Endodermal cell (in vitro differentiated cells): ENCODE measurements at regions not wholly inside any gene's neighbourhood (a gene's known extent, or its start where the extent isn't known, plus 50 kb on each side); places are given as distances from the start of the nearest gene placed in this dataset.
A peak's percentile ranks its signal among the peaks of the same experiment; 100 is the strongest.

ENCODE experiments used
- DNase-seq: peaks from one replicate; pipeline ENCODE4 v3.0.0-alpha.2; 2017
- H3K27ac ChIP-seq: 2 replicates; pipeline ENCODE4 v1.5.1; 2013; ENCODE audit warnings: mild to moderate bottlenecking, low read depth, low read length, moderate library complexity
- H3K27me3 ChIP-seq: 2 replicates; pipeline ENCODE4 v1.6.1; 2013; ENCODE audit warnings: mild to moderate bottlenecking, low read length, moderate library complexity; ENCODE audit not compliant: insufficient read depth, control insufficient read depth, poor library complexity, severe bottlenecking
- H3K36me3 ChIP-seq: 2 replicates; pipeline ENCODE4 v1.7.0; 2013; ENCODE audit warnings: mild to moderate bottlenecking, low read length, moderate library complexity; ENCODE audit not compliant: control insufficient read depth, insufficient read depth
- H3K4me1 ChIP-seq: one replicate; pipeline ENCODE4 v1.7.0; 2013; ENCODE audit warnings: low read length; ENCODE audit not compliant: control insufficient read depth, insufficient read depth
- H3K4me3 ChIP-seq: 2 replicates; pipeline ENCODE4 v1.5.1; 2013; ENCODE audit warnings: mild to moderate bottlenecking, low read length, moderate library complexity
- H3K9ac ChIP-seq: 2 replicates; pipeline ENCODE4 v1.6.1; 2013; ENCODE audit warnings: mild to moderate bottlenecking, low read length, moderate library complexity; ENCODE audit not compliant: poor library complexity, severe bottlenecking; ENCODE audit errors: extremely low read depth
- H3K9me3 ChIP-seq: 2 replicates; pipeline ENCODE4 v1.6.1; 2013; ENCODE audit warnings: mild to moderate bottlenecking, low read length, moderate library complexity; ENCODE audit not compliant: control insufficient read depth
- H3K27ac Mint-ChIP-seq: 2 replicates; pipeline ENCODE4 v1.8.0; 2020; ENCODE audit warnings: mixed read lengths
- H3K27me3 Mint-ChIP-seq: 2 replicates; pipeline ENCODE4 v1.8.0; 2021; ENCODE audit warnings: mild to moderate bottlenecking, mixed read lengths; ENCODE audit not compliant: insufficient read depth
- H3K36me3 Mint-ChIP-seq: 2 replicates; pipeline ENCODE4 v1.8.0; 2020; ENCODE audit warnings: low read depth, mixed read lengths
- H3K4me1 Mint-ChIP-seq: 2 replicates; pipeline ENCODE4 v1.8.0; 2020; ENCODE audit warnings: mixed read lengths
- H3K4me3 Mint-ChIP-seq: 2 replicates; pipeline ENCODE4 v1.8.0; 2020; ENCODE audit warnings: mild to moderate bottlenecking, moderate library complexity, mixed read lengths
- H3K9me3 Mint-ChIP-seq: 2 replicates; pipeline ENCODE4 v1.8.0; 2020; ENCODE audit warnings: mild to moderate bottlenecking, mixed read lengths
- CTCF ChIP-seq: fragments of 200-600 bp; sonication (generic); conservative IDR thresholded peaks from 2 replicates; pipeline ENCODE4 v1.5.0; 2021; ENCODE audit warnings: antibody characterized with exemption, mild to moderate bottlenecking
- WGBS, 2 experiments: methylation state at CpG; one replicate each; pipeline versions ENCODE4 v1.1.5 to v1.1.7; 2013; ENCODE audit warnings: missing lambda C conversion rate in 2 of 2, mixed read lengths in 1 of 2; ENCODE audit not compliant: insufficient coverage in 1 of 2, insufficient read length in 1 of 2; 5-methylcytosine and 5-hydroxymethylcytosine counted together

DNA sequence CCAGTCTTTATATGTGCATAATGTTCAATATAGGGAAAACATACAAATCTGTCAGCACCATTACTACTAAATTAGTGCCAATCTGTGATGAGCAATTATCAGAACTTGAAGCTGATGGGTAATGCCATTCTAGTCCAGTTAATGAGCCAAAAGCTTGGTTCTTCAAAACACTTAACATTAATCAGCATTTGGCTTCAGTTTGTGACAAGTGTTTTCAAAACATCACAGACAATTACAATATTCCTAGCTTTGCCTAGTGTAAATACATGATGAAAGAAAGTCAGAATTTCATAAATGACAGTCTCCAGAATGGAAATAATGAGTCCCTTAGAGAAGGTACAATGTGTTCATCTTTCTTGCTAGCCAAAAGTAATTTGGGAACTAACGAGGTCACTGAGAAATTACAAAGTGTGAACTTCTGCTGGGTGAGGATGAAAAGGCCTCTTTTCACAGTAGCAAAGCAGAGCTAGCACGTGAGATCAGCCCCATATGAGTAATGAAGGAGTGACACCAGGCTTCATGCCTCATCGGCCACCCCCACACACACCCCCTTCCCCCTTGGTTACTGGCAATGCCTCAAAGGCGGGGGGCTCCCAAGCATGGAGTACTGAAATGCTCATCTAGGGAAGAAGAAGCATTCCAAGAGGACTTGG lies 180.6 kb upstream of the EEA1 start:
- H3K4me1 Mint-ChIP-seq = peaks cover 43% of the 10 kb centered on the region
- Histone ChIP-seq H3K9me3 (no peaks in the 10 kb centered on the region), H3K27ac (no peak overlapping the region), H3K4me3 (no peak overlapping the region), H3K9ac (no peak overlapping the region), H3K27me3 (no peaks in the 10 kb centered on the region), H3K36me3 (no peaks in the 10 kb centered on the region), H3K4me1 (peaks cover 11% of the 10 kb centered on the region)
- no peaks in the 10 kb centered on the region for H3K9me3 Mint-ChIP-seq
- H3K27me3 Mint-ChIP-seq = no peaks in the 10 kb centered on the region
- 81 to 88% methylated on average over 2 to 4 of the region's 4 CpGs for whole genome bisulfite sequencing, 2 experiments
- peak overlapping the region; percentile 58 for H3K27ac Mint-ChIP-seq
- TF ChIP-seq CTCF = no peak
- H3K4me3 Mint-ChIP-seq = no peak overlapping the region
- no peaks in the 10 kb centered on the region for H3K36me3 Mint-ChIP-seq
- DNase-seq = no peak

DNA sequence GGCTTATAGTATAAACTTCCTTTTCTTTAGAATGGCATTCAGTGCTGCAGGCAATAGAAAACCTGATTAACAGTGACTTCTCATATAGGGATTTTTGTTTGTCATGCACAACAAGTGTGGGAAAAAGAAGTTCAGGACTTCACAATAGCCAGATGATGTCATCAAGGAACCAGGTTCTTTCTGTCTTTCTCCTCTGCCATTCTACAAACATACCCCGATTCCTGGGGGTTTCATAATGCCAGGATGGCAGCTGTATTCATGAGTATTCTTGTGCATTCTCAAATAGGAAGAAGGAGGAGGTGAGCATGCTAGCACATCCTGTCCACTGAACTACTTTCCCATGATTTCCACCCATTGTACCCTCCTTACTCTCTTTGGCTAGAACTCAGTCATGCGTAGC lies 182.7 kb upstream of the EEA1 start:
- Mint-ChIP-seq H3K4me1 (peaks cover 61% of the 10 kb centered on the region), H3K4me3 (no peak overlapping the region), H3K9me3 (no peaks in the 10 kb centered on the region), H3K27ac (no peak overlapping the region), H3K27me3 (no peaks in the 10 kb centered on the region), H3K36me3 (no peaks in the 10 kb centered on the region)
- no peak for DNase-seq
- no peak for TF ChIP-seq CTCF
- Histone ChIP-seq H3K4me3 (no peak overlapping the region), H3K9ac (no peak overlapping the region), H3K36me3 (no peaks in the 10 kb centered on the region), H3K27me3 (no peaks in the 10 kb centered on the region), H3K4me1 (peaks cover 11% of the 10 kb centered on the region), H3K9me3 (no peaks in the 10 kb centered on the region), H3K27ac (no peak overlapping the region)
- 94% methylated on average over 2 of the region's 2 CpGs; no CpG with 5 or more reads in 1 of the 2 experiments for WGBS, 2 experiments

DNA sequence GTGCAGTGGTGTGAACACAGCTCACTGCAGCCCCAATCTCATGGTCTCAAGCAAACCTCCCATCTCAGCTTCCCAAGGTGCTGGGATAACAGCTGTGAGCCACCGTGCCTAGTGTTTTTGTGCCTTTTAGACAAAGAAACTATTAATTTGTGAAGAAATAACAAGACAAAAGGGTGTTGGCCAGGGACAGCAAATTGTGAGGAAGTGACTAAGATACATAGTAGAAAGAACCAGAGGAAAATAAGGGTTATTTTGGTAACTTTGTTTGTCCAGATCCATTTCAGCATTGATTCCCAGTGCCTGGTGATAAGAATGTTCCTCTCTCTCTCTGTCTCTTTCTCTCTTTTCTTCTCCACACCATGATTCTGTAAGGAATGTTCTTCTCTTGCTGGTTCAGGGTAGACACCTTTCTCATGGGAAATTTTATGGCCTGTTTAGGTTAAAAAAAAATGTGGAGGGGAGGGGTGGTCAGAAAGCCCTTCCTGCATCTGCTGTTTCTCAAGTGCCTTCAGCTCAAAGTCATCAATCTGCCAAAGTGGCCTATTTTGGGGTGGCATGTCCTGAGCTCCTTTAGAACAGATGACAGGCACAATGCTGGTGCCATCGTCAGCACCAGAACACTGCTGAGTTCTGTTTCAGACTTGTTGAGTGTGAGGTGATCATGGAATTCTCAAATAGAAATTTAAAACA lies 184.4 kb upstream of the EEA1 start:
- Mint-ChIP-seq H3K36me3 (no peaks in the 10 kb centered on the region), H3K27ac (peak overlapping the region; percentile 28), H3K27me3 (no peaks in the 10 kb centered on the region), H3K4me1 (peaks cover 45% of the 10 kb centered on the region), H3K4me3 (no peak overlapping the region), H3K9me3 (no peaks in the 10 kb centered on the region)
- peaks cover 13% of the 10 kb centered on the region for H3K4me1 ChIP-seq
- H3K9me3 ChIP-seq = no peaks in the 10 kb centered on the region
- WGBS, 2 experiments = 95 to 100% methylated on average over 1 to 2 of the region's 2 CpGs
- no peaks in the 10 kb centered on the region for H3K27me3 ChIP-seq
- TF ChIP-seq CTCF = no peak
- H3K27ac ChIP-seq = no peak overlapping the region
- H3K36me3 ChIP-seq = no peaks in the 10 kb centered on the region
- no peak for DNase-seq
- H3K9ac ChIP-seq = no peak overlapping the region
- no peak overlapping the region for H3K4me3 ChIP-seq
